ENCODE measurements at regions not wholly inside any gene's neighbourhood (a gene's known extent, or its start where the extent isn't known, plus 50 kb on each side); places are given as distances from the start of the nearest gene placed in this dataset.
"Not testable (repeated sequence)": the region's sequence is repeated elsewhere in the genome, so short reads cannot be mapped to it uniquely, and the experiment has no call there.

- H3K27me3 ChIP-seq (ENCODE audit: insufficient read depth, low read length): no peaks in the 10 kb centered on the region
- ChIA-PET CTCF (ENCODE audit: partially characterized antibody) (no interaction called here), POLR2A (ENCODE audit: partially characterized antibody) (no interaction called here)
- no peaks in the 10 kb centered on the region for H3K4me1 ChIP-seq (ENCODE audit: insufficient read depth, low read length)
- intact Hi-C loops (cut with micrococcal nuclease): no loop called here
- no peak for DNase-seq
- no peaks in the 10 kb centered on the region for H3K36me3 Mint-ChIP-seq
- no peaks in the 10 kb centered on the region for H3K9me3 Mint-ChIP-seq
- no peak overlapping the region for H3K4me3 ChIP-seq (ENCODE audit: low read length in 2 of 2)
- no peaks in the 10 kb centered on the region for H3K4me1 Mint-ChIP-seq
- H3K9me3 ChIP-seq (ENCODE audit: control insufficient read depth in 1 of 2, low read length in 2 of 2): no peaks in the 10 kb centered on the region
- H3K27ac ChIP-seq (ENCODE audit: low read depth, low read length): no peak overlapping the region
- no peak overlapping the region for H3K27ac Mint-ChIP-seq
- peaks cover 1 to 24% of the 10 kb centered on the region in 2 donors for H3K27me3 Mint-ChIP-seq
- H3K36me3 ChIP-seq (ENCODE audit: insufficient read depth, low read length): no peaks in the 10 kb centered on the region
- no peak overlapping the region for H3K4me3 Mint-ChIP-seq
Measured at GRCh38 chr15:30794388-30794787, 109.3 kb upstream of the FAN1 start.

GRCh38 chr15:30799565-30799964 lies 104.2 kb upstream of the FAN1 start:
- H3K4me1 Mint-ChIP-seq; H3K27me3 ChIP-seq (ENCODE audit: insufficient read depth, low read length); H3K4me1 ChIP-seq (ENCODE audit: insufficient read depth, low read length); H3K9me3 Mint-ChIP-seq; H3K36me3 ChIP-seq (ENCODE audit: insufficient read depth, low read length); H3K9me3 ChIP-seq (ENCODE audit: control insufficient read depth in 1 of 2, low read length in 2 of 2); intact Hi-C loops (cut with micrococcal nuclease); H3K36me3 Mint-ChIP-seq; H3K27ac ChIP-seq (ENCODE audit: low read depth, low read length); POLR2A ChIA-PET (ENCODE audit: partially characterized antibody); H3K4me3 Mint-ChIP-seq; H3K4me3 ChIP-seq (ENCODE audit: low read length in 2 of 2): not testable (repeated sequence)
- H3K27ac Mint-ChIP-seq: peak overlapping the region in 1 of 7 donors; percentile 52
- CTCF ChIA-PET (ENCODE audit: partially characterized antibody): interaction anchor here (0.9 to 3.7 kb wide), 2 partner anchors 59 to 330 kb away, joined by 4 to 13 read pairs; no protein-coding TSS in a partner anchor
- peaks cover 1 to 13% of the 10 kb centered on the region in 2 donors for H3K27me3 Mint-ChIP-seq
- DNase-seq: peak in 1 of 5 donors; percentile 7

- H3K4me3 Mint-ChIP-seq, H3K4me1 Mint-ChIP-seq: not testable (repeated sequence)
Measured at GRCh38 chr15:30801140-30801895, 102.4 kb upstream of the FAN1 start.

GRCh38 chr15:30802001-30802400 lies 101.7 kb upstream of the FAN1 start:
- H3K4me3 ChIP-seq (ENCODE audit: low read length in 2 of 2); H3K9me3 Mint-ChIP-seq; POLR2A ChIA-PET (ENCODE audit: partially characterized antibody); H3K36me3 Mint-ChIP-seq; H3K27ac ChIP-seq (ENCODE audit: low read depth, low read length); H3K4me1 Mint-ChIP-seq; H3K36me3 ChIP-seq (ENCODE audit: insufficient read depth, low read length); H3K27ac Mint-ChIP-seq; H3K27me3 Mint-ChIP-seq; H3K9me3 ChIP-seq (ENCODE audit: control insufficient read depth in 1 of 2, low read length in 2 of 2); intact Hi-C loops (cut with micrococcal nuclease); H3K4me3 Mint-ChIP-seq; DNase-seq; H3K4me1 ChIP-seq (ENCODE audit: insufficient read depth, low read length); H3K27me3 ChIP-seq (ENCODE audit: insufficient read depth, low read length): not testable (repeated sequence)
- CTCF ChIA-PET (ENCODE audit: partially characterized antibody): interaction anchor here (0.7 to 2.4 kb wide), 7 partner anchors 58 to 688 kb away, joined by 3 to 17 read pairs (median 3); no protein-coding TSS in a partner anchor

More at GRCh38 chr15:30801140-30801895, 102.4 kb upstream of the FAN1 start:
- H3K4me3 ChIP-seq (ENCODE audit: low read length in 2 of 2); H3K36me3 ChIP-seq (ENCODE audit: insufficient read depth, low read length); H3K4me1 ChIP-seq (ENCODE audit: insufficient read depth, low read length); H3K27me3 ChIP-seq (ENCODE audit: insufficient read depth, low read length); H3K27ac Mint-ChIP-seq; POLR2A ChIA-PET (ENCODE audit: partially characterized antibody); H3K36me3 Mint-ChIP-seq; H3K27ac ChIP-seq (ENCODE audit: low read depth, low read length); H3K9me3 ChIP-seq (ENCODE audit: control insufficient read depth in 1 of 2, low read length in 2 of 2); H3K27me3 Mint-ChIP-seq; H3K9me3 Mint-ChIP-seq; intact Hi-C loops (cut with micrococcal nuclease): not testable (repeated sequence)
- CTCF ChIA-PET (ENCODE audit: partially characterized antibody): interaction anchor here (0.7 to 2.4 kb wide), 6 partner anchors 58 to 399 kb away, joined by 3 to 17 read pairs (median 4); no protein-coding TSS in a partner anchor
- DNase-seq: peak in 2 of 5 donors; percentile 12 to 15

- DNase-seq; H3K27me3 ChIP-seq (ENCODE audit: insufficient read depth, low read length); H3K4me3 Mint-ChIP-seq; POLR2A ChIA-PET (ENCODE audit: partially characterized antibody); H3K27ac Mint-ChIP-seq; H3K4me3 ChIP-seq (ENCODE audit: low read length in 2 of 2); H3K36me3 ChIP-seq (ENCODE audit: insufficient read depth, low read length); H3K27me3 Mint-ChIP-seq; intact Hi-C loops (cut with micrococcal nuclease); H3K4me1 ChIP-seq (ENCODE audit: insufficient read depth, low read length); H3K4me1 Mint-ChIP-seq; H3K36me3 Mint-ChIP-seq; CTCF ChIA-PET (ENCODE audit: partially characterized antibody); H3K27ac ChIP-seq (ENCODE audit: low read depth, low read length); H3K9me3 ChIP-seq (ENCODE audit: control insufficient read depth in 1 of 2, low read length in 2 of 2); H3K9me3 Mint-ChIP-seq: not testable (repeated sequence)
Measured at GRCh38 chr15:30803703-30804102, 100.0 kb upstream of the FAN1 start.

GRCh38 chr15:30816430-30816829 lies 87.3 kb upstream of the FAN1 start:
- Histone ChIP-seq H3K27ac (ENCODE audit: low read depth, low read length) (no peak overlapping the region), H3K36me3 (ENCODE audit: insufficient read depth, low read length) (no peaks in the 10 kb centered on the region), H3K4me1 (ENCODE audit: insufficient read depth, low read length) (no peaks in the 10 kb centered on the region), H3K27me3 (ENCODE audit: insufficient read depth, low read length) (no peaks in the 10 kb centered on the region), H3K4me3 (ENCODE audit: low read length in 2 of 2) (no peak overlapping the region), H3K9me3 (ENCODE audit: control insufficient read depth in 1 of 2, low read length in 2 of 2) (no peaks in the 10 kb centered on the region)
- ChIA-PET POLR2A (ENCODE audit: partially characterized antibody) (no interaction called here), CTCF (ENCODE audit: partially characterized antibody) (no interaction called here)
- no peaks in the 10 kb centered on the region for H3K9me3 Mint-ChIP-seq
- intact Hi-C loops (cut with micrococcal nuclease): no loop called here
- no peaks in the 10 kb centered on the region for H3K27me3 Mint-ChIP-seq
- H3K27ac Mint-ChIP-seq: no peak overlapping the region
- DNase-seq: no peak
- H3K4me1 Mint-ChIP-seq: peaks cover 0 to 2% (median 0%) of the 10 kb centered on the region in 4 donors
- peak overlapping the region in 3 of 8 donors; percentile 7 to 33 (median 29) for H3K4me3 Mint-ChIP-seq
- no peaks in the 10 kb centered on the region for H3K36me3 Mint-ChIP-seq

- H3K4me1 Mint-ChIP-seq: peaks cover 0 to 21% (median 9%) of the 10 kb centered on the region in 4 donors
- H3K9me3 Mint-ChIP-seq; H3K9me3 ChIP-seq (ENCODE audit: control insufficient read depth in 1 of 2, low read length in 2 of 2); POLR2A ChIA-PET (ENCODE audit: partially characterized antibody); H3K27me3 ChIP-seq (ENCODE audit: insufficient read depth, low read length); H3K36me3 Mint-ChIP-seq; H3K27me3 Mint-ChIP-seq; intact Hi-C loops (cut with micrococcal nuclease); H3K36me3 ChIP-seq (ENCODE audit: insufficient read depth, low read length); H3K4me1 ChIP-seq (ENCODE audit: insufficient read depth, low read length): not testable (repeated sequence)
- peak in 3 of 5 donors; percentile 11 to 36 (median 18) for DNase-seq
- Histone ChIP-seq H3K4me3 (ENCODE audit: low read length in 2 of 2) (peak overlapping the region in 1 of 2 donors; percentile 49), H3K27ac (ENCODE audit: low read depth, low read length) (peak overlapping the region; percentile 9)
- CTCF ChIA-PET (ENCODE audit: partially characterized antibody): interaction anchor here (0.6 kb wide), 1 partner anchor 80 kb away, joined by 3 read pairs; no protein-coding TSS in a partner anchor
- peak overlapping the region in 6 of 7 donors; percentile 69 to 98 (median 90) for H3K27ac Mint-ChIP-seq
- H3K4me3 Mint-ChIP-seq: peak overlapping the region in 7 of 8 donors; percentile 87 to 97 (median 93)
Measured at GRCh38 chr15:30823068-30823813, 80.5 kb upstream of the FAN1 start.
